ENCODE measurements at regions not wholly inside any gene's neighbourhood (a gene's known extent, or its start where the extent isn't known, plus 50 kb on each side); places are given as distances from the start of the nearest gene placed in this dataset.
A peak's percentile ranks its signal among the peaks of the same experiment; 100 is the strongest.

DNA sequence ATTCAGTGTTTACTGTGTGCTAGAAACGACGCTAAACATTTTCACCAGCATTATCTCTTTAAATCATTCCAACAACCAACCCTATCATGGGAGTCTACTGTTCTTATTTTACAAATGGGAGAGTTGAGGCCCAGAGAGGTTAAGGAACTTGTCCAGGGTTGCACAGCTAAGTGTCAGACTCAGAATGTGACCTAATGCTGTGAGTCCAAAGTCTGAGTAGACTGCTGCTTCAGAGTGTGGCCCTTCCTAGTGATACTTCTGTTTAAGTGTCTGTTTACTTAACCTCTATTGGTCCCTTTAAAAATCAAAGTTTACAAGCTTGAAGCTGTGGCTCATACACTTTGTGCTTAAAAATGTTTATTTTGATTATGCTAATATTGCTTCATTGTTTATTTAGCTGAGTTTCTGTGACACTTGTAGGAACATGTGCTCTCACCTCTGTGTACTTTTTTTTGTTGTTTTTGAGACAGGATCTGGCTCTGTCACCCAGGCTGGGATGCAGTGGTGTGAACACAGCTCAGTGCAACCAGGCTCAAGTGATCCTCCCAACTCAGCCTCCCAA lies 84.4 kb upstream of the SYPL1 start:
- DNase-seq: no peak

DNA sequence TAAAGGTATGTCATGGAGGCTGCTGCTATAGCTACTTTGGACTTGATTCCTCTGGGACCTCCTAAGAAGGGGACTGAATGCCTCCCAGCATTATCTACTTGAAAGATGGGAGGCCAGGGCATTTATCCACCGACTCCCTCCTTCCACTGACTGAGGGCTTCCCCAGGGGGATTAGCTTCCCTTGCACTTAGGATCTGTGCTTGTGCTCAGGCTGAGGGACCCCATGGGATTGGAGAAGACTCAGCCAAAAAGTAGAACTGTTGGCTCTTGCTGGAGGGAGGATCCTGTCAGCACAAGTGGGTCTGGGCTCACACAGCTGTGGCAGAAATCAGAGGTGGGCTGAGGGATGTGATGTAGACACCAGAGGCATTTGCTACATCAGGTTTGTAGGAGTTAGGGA lies 81.5 kb upstream of the SYPL1 start:
- no peak for DNase-seq

DNA sequence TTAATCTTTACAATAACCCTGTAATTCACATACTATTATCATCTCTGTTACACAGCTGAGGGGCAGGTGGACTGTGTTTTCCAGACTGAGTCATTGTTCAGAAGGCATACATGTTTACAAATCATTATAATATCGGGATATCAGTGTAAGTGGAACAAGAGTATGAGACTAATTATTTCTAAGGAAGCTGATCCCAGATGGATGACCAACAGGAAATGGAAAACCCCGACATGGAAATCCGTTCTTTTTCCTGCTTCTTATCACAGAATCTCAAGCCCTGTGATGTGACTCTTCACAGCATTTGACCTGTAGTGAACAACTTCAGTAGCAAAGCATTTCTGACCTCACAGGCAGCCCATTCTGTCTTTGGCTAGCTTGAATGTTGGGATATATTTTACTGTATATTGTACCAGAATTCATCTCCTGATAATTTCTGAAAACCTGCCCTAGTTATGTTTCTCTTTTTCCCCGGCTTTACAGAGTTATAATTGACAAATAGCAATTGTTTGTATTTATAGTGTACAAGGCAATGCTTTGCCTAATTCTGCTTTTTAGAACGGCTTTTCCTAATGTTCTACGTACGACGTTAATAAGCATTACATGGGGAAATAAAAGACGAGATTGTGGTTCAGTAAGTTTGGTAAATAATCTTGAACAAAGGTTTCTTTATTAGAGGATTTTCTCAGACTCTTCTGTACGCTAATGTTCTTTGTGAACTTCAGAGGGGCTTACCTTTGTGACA lies 78.6 kb upstream of the SYPL1 start:
- DNase-seq: no peak

DNA sequence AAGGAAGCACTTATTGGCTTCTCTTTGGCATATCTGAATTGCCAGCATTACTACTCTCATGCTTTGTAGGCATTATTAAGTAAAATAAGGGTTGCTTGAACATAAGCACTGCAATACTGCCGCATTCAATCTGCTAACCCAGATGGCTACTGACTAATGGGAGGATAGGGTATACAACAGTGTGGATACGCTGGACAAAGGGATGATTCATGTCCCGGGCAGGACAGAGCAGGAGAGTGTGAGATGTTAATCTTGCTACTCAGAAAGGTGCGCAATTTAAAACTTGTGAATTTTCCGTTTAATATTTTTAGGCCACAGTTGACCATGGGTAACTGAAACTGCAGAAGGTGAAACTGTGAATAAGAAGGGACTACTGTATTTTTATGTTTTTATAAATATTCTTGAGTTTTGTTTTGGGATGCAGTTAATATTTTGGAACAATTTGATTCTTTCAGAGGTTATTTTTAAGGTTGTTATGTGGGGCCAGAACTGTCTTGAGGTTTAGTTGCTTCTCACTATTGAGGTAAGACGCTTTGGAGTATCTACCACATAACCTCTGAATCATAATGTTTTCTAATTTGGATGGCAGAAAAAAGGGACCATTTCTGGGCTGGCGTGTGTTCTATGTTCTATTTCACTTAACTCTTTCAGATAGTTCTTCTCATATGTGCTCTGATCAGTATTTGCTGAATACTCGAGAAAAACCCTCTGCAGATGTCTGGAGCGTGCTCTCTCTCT lies 75.7 kb upstream of the SYPL1 start:
- DNase-seq: no peak

DNA sequence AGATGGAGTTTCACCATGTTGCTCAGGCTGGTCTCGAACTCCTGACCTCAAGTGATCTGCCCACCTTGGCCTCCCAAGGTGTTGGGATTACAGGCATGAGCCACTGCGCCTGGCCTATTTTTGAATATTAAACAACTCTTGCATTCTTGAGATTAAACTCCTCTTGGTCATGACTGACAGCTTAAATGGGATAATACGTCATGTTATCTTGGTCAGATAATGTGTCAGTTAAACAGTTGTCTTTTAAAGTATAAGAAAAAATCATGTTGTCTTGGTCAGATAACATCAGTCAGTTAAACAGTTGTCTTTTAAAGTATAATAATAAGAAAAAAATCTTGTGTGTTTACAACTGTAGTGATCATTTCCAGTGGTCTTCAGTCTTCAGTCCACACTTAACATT lies 73.6 kb upstream of the SYPL1 start:
- no peak for DNase-seq

DNA sequence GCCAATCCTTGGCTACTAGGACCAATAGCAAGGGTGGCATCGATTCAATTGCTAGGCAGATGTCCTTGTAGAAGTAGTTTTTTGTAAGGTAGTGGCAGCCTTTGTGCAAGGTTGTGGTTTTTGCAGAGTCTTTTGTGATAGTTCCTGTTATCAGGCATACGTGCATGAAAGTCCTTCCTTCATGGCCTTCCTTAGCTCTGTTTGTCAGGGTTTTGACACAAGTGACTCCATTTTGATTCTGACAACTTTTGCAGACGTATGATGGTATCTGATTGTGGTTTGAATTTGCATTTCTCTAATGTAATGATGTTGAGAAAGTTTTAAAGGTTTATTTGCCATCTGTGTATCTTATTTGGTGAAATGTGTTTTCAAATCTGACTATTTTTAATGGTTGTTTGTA lies 71.8 kb upstream of the SYPL1 start:
- DNase-seq: no peak

DNA sequence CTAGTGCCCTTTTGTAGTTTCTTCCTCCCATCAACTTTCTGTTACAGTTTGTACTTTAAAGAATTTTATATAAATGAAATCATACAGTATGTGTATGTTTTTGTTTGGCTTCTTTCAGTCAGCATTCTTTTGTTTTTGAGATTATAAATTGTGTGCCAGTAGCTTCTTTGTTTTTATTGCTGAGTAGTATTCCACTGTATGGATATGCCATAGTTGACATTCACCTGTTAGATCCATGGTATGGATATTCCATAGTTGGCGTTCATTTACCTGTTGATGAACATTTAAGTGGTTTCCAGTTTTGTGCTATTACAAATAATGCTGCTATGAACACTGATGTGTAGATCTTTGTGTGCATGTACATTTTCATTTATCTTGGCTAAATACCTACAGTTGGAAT lies 70.8 kb upstream of the SYPL1 start:
- no peak for DNase-seq

DNA sequence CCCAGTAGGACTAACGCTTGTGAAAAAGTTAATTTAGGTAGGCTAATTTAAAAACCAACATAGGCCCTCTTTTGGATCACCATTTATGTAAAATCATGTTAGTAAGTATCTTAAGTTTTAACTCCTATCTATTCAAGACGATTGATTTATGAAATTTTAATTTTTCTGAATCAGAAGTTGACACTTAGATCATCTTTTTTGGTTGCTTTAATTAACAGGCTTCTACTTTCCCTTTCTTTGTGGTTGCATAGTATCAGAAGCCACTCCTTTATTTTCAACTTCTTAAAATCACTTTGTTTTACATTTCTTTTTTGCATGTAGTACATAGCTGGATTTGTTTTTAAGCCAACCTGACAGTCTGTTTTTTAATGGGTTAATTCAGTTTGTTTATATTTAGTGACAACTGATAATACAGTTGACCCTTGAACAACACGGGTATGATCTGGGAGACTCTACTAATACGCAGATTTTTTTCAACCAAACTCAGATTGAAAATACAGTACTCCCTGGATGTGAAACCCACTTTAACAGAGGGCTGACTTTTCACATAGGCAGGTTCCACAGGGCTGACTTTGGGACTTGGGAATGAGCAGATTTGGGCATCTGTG lies 69.7 kb upstream of the SYPL1 start:
- DNase-seq: no peak

DNA sequence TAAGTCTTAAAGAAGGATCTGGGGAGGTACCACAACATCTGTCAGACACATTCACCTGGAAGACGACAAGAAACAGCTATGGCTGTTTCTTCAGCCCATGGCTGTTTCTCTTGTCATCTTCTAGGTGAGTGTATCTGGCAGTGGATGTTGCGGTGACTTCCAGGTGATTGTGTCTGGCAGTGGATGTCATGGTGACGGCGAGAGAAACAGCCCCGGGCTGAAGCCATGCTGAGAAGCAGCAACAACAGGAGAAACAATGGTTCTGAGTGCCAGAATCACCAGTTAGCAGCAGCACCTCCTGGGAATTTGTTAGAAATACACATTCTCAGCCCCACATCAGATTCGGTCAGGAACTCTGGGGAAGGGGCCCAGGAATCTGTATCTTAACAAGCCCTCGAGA lies 68.6 kb upstream of the SYPL1 start:
- no peak for DNase-seq

DNA sequence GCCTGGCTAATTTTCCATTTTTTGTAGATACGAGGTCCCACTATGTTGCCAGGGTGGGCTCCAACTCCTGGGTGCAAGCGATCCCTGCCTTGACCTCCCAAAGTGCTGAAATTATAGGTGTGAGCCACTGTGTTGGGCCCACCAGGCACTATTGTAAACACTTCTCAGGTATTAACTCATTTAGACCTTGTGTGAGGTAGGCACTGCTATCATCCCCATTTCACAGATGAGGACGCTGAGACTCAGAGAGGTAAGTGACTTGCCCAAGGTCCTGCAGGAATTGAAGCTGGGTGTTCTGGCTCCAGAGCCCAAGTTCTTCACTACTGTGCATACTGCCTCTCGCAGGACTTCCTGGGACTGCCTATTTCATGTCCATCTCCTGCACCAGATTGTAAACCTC lies 67.1 kb upstream of the SYPL1 start:
- DNase-seq: no peak

DNA sequence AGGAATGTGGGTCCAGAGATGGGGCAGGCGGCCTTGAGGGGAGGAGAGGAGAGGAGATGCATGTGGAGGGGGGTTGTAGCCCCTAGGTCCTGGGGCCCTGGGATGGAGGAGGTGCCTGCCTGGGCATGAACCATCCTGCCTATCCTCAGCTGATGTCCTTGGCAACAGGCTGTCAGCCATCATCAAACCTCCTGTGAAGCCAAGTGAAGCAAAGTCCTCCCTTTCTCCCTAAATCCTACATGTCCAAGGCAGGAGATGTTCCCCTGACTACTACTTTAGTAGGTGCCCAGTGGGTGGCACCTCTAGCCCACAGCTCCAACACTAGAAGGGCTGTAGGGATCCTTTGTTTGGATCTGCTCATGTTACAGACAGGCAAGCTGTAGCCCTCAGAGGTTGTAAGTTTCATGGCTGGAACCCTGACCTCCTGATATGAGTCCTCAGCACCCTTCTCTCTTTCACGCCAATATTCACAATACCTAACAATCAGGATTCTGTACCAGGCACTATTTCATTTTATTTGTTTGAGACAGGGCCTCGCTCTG lies 66.6 kb upstream of the SYPL1 start:
- no peak for DNase-seq

DNA sequence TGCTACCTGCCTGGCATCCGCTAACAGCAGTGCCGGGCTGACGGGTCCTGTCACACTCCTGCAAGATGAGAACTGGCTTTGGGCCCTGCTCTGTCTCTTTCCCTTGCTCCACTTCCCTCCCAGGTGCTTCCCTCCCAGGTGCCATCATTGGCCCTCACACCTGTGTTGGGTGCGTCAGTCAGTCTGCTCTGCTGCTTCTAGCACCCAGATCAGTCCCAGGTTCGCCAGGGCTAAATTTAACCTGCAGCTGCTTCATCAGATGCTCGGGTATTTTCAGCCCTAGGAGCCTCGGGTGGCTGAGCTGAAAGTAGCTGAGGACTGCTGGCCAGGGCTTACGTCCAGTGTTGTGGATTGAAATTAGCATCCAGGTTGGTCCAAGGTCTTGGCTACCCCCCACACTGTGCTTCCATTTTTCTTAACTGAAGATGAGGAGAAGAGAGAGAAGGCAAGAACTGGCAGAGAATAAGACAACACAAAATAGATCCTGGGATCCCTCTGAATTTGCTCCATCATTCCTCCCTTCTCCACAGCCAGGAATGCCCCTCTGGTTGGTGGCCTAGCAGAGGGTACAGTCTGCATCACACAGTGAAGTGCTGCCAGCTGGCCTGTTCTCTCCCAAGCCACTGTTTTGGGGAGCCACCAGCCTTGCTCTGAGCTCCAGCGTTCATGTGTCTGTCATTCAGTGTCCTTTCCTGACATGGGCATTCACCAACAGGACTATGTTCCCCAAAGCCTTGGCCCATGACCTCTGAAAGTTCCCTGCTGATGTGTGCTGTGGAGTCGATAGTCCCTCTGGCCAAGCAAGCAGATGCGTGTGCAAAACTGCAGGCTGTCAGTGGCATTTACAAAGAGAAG lies 65.9 kb upstream of the SYPL1 start:
- no peak for DNase-seq

DNA sequence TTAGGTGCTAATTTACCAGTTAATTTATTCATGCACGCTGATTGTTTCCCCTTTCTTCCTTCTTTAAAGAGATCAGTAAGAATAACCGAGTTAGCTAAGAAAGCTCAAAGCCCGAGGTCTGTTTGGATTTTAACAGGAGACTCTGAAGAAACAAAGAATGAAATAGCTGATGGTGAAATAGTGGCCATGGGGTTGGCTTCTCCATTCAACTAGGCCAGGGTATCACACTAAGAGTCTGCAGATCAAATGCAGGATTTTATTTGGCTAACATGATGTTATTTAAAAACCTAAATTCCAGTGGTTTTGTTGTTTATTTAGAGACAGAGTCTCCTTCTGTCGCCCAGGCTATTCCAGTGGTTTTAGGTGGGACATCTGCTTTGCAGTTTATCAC lies 65.2 kb upstream of the SYPL1 start:
- no peak for DNase-seq

DNA sequence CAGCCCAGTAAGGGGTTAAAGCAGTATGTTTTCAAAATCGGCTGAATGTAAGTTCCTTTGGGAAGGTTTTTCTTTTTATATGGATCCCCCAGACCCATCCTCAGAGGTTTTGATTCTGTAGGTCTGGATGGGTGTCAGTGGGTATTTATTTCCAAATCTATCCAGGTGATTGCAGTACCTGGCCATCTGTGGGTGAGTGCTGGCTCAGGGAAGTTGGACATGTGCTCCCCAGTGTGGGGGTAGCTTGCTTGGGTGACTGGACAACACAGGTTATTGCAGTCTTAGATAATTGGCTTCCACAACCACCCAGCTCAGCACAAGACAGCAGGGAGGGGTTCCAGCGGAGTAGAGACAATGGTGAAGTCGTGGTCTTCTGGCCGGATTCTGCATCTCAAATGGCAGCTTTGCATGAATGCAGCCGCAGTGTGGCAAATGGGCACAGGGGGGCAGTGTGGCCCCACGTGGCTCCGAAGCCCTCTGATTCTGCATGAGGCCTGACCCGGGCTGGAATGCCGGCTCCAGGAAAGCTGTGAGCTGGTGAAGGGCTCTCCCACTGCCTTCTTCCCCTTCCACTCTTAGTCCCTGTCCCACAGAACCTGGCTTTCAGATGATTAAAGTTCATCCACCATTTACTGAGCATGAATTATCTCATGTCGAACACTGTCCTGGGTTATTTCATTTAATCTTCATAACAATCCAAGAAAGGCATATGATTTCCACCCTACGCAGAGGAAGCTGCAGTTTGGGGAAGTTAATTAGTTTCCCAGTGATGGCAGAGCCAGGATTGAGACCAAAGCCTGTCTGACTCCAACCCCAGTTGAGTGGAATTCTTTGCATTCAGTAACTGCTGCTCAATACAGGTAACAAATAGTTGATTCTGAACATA lies 64.5 kb upstream of the SYPL1 start:
- DNase-seq: peak; percentile 48 to 68

DNA sequence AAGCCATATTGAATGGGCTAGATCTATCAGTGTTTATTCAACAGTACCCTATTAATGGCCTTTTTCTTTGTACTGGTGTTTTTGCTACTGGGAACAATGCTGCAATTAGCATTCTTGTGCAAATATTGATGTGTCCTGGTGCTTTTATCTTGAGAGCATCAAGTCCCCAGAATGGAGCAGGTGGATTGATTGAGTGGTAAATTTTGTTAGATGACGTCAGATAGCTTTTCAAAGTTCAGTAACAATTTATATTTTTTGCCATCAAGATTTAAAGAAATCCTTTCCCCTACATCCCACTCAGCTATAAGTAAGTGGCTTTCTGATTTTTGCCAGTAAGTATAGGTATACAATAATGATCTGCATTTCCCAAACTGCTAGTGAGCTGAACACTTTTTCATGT lies 63.4 kb upstream of the SYPL1 start:
- DNase-seq: no peak

DNA sequence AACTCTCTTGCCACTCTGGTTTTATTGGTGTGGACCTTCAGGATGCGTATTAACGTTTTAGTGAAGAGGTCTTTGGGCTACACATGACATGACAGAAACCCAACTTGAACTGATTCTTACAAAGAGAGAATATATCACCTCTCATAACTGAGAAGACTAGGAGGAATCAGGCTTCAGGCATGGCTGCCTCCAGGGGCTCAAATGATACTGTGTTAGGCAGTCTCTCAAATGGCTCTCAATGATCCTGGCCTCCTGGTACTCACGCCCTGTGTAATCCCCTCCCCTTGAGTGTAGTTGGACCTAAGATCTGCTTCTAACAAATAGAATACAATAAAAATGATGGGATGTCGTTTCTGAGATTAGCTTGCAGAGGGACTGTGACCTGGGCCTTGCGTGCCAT lies 58.5 kb upstream of the SYPL1 start:
- DNase-seq: no peak

DNA sequence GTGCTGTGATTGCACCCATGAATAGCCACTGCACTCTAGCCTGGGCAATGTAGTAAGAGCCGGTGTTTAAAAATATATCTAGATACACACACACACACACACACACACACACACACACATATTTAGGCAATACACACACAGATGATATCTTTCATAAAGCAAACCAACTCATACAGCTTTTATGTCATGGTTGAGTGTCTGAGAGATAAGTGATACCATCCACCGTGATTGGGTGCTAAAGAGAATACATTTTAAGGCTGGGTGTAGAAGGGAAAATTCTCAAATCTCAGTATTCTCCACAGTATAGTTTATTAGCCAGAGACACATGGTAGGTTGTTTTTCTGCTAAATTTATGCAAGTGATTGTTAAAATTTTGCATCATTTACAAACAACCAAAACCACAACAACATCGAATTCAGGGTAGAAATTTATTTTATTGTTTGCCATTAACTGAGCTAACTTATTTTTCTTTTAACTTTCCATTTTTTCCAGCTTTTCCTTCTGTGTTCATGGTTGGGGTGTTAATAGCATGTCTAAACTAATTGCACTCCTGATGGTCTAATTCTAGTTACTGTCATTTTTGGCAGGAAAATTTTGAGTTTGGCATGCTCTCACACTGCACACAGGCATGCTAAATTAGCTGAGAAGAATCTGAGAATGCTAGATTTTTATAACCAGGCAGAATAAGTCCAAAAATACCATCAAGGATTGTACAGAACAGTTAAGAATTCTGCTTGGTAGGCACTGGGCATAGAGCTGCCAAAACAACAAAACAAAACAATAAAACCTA lies 57.9 kb upstream of the SYPL1 start:
- no peak for DNase-seq

DNA sequence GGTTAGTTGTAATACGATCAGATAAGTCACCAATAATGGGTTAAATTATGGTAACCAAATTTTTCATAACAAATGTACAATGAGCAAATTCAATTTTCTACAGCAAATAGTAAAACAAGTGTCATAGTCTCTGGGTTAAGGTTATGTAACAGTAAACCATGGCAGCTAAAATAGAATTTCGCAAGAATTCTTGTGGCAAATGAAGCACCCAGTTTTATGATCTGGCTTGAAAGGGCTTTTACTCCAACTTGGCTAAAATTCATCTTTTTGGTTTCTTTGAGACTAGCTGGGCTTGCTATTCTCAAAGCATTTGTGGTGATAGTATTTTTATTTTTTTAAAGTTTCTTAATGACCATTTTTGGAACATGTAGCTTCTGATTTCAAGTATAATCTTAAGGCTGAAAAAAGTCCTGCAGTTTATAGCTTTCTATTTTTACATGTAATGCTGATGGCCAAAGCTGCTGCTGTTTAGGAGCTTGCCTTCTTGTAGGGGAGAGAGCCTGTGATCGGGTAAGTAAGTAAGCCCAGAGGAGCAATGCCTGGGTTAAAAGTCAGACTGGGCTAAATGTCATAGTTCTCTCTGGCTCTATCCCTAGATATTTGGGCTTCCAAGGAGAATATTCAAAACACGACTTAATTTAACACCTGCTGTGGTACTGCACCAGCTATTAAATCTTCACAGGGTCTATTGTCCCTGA lies 55.5 kb upstream of the SYPL1 start:
- DNase-seq: no peak

DNA sequence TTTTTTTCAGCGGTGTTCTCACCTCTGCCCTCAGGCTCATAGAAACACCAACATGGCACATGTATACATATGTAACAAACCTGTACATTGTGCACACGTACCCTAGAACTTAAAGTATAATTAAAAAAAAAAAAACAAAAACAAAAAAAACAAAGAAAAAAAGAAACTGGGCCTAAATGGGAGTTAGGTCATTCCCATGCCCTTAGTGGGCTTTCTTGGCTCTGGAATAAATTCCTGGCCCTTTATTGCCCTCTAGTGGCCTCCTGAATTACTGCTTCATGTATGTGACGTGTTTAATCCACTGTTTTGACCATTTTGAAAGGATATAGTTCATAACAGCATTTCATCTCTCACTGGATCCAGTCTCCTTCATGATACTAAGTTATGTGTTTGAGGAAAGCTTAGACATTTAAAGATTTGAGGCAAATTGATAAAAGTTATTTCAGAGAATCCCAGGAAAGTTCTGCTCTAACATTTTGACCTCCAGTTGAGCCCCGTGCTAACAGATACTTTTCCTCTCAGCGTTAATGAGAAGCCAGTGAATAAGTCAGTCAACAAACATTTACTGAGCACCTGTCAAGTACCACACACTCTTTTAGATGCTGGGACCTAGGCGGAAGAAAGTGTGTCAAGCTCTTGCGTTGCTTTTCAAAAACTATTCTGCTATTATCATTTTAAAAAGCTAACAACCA lies 54.7 kb upstream of the SYPL1 start:
- peak; percentile 25 to 58 for DNase-seq

DNA sequence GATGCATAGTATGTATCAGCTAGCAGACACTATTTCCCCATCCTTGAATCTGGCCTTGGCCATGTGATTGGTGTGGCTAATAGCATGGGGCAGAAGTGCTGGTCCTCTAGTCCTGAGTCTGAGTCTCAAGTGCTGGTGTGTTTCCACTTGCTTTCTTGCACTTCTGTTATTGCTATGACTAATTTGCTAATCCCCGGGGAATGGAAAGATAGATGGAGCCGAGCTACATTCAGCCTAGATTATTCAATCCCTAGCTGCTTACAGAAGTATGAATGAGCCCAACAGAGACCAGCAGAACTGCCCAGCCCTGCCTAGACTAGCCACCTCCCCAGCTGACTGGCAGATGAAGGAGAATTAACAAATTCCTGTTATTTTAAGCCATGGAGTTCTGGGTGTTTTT lies 53.2 kb upstream of the SYPL1 start:
- DNase-seq: no peak
